ENCODE measurements at regions not wholly inside any gene's neighbourhood (a gene's known extent, or its start where the extent isn't known, plus 50 kb on each side); places are given as distances from the start of the nearest gene placed in this dataset.

DNA sequence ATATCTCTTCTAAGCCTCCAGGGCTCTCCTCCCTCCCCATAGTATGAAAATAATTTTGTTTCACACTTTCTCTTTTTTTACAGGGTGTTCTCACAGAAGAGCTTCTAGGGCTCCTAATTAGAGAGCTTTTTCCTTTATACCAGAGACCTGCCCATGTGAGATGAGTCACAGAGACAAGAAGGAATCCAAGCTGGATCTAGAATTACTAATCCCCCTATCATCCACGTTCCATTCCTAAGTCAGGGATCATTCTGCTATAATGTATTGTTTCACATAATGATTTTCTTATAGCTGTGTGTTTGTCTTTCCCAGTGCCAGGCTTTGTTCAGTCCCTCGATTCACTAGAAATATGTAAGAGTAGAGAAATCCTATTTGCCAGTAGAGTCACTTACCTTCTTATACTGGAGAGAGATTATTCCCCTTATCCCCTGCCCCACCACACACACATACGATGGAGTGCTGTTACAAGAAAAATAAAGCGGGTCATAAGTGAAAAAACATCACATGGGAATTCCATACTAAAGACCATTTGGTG is 778.3 kb upstream of the LRRC4C start:
- Histone ChIP-seq H3K79me2 (ENCODE audit: low read length) (no peaks in the 10 kb centered on the region), H3K9me3 (ENCODE audit: insufficient read depth, low read length) (no peaks in the 10 kb centered on the region), H3K4me2 (ENCODE audit: low read length) (no peak overlapping the region), H3K9ac (ENCODE audit: low read length) (no peak overlapping the region), H3K4me3 (ENCODE audit: low read length) (no peak overlapping the region), H3K27me3 (ENCODE audit: low read depth, low read length) (no peaks in the 10 kb centered on the region), H3K27ac (ENCODE audit: low read length) (no peak overlapping the region), H3K4me1 (ENCODE audit: low read length) (peaks cover 8% of the 10 kb centered on the region), H4K20me1 (ENCODE audit: insufficient read depth, low read length) (no peaks in the 10 kb centered on the region), H2AFZ (ENCODE audit: low read depth, low read length) (no peak overlapping the region), H3K36me3 (replicated peaks; ENCODE audit: low read depth, low read length) (no peaks in the 10 kb centered on the region)
- TF ChIP-seq, protein P1, sequence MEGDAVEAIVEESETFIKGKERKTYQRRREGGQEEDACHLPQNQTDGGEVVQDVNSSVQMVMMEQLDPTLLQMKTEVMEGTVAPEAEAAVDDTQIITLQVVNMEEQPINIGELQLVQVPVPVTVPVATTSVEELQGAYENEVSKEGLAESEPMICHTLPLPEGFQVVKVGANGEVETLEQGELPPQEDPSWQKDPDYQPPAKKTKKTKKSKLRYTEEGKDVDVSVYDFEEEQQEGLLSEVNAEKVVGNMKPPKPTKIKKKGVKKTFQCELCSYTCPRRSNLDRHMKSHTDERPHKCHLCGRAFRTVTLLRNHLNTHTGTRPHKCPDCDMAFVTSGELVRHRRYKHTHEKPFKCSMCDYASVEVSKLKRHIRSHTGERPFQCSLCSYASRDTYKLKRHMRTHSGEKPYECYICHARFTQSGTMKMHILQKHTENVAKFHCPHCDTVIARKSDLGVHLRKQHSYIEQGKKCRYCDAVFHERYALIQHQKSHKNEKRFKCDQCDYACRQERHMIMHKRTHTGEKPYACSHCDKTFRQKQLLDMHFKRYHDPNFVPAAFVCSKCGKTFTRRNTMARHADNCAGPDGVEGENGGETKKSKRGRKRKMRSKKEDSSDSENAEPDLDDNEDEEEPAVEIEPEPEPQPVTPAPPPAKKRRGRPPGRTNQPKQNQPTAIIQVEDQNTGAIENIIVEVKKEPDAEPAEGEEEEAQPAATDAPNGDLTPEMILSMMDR (IDR thresholded peaks at IDR 0.05; ENCODE audit: low read depth, low read length), result no peak
- TF ChIP-seq EZH2phosphoT487 (IDR thresholded peaks at IDR 0.05; ENCODE audit: low read depth), result no peak

DNA sequence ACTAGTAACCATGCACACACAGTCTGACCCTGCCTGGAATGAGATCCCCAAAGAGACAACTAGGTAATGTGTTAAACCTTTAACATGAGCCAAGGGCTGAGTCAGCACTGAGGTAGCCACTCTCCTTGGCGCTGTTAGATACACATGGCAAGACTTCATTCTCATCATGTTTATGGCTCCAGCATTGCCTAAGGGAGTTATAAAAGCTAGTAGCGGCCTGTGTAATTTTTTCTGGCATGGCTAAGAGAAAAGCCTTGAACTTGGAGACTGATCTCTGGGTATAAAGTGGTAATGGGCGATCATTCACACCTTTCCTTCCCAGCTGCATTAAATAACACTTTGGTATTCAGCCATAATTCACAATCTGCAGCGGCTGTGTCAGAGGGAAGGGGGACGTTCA is 779.7 kb upstream of the LRRC4C start:
- Histone ChIP-seq H3K4me2 (ENCODE audit: low read length) (no peak overlapping the region), H3K4me1 (ENCODE audit: low read length) (peaks cover 11% of the 10 kb centered on the region), H3K36me3 (replicated peaks; ENCODE audit: low read depth, low read length) (no peaks in the 10 kb centered on the region), H3K79me2 (ENCODE audit: low read length) (no peaks in the 10 kb centered on the region), H3K9me3 (ENCODE audit: insufficient read depth, low read length) (no peaks in the 10 kb centered on the region), H3K27me3 (ENCODE audit: low read depth, low read length) (no peaks in the 10 kb centered on the region), H4K20me1 (ENCODE audit: insufficient read depth, low read length) (no peaks in the 10 kb centered on the region), H3K4me3 (ENCODE audit: low read length) (no peak overlapping the region), H3K27ac (ENCODE audit: low read length) (no peak overlapping the region), H2AFZ (ENCODE audit: low read depth, low read length) (no peak overlapping the region), H3K9ac (ENCODE audit: low read length) (no peak overlapping the region)
- no peak for TF ChIP-seq EZH2phosphoT487 (IDR thresholded peaks at IDR 0.05; ENCODE audit: low read depth)
- TF ChIP-seq, protein P1 (IDR thresholded peaks at IDR 0.05; ENCODE audit: low read depth, low read length), result no peak

DNA sequence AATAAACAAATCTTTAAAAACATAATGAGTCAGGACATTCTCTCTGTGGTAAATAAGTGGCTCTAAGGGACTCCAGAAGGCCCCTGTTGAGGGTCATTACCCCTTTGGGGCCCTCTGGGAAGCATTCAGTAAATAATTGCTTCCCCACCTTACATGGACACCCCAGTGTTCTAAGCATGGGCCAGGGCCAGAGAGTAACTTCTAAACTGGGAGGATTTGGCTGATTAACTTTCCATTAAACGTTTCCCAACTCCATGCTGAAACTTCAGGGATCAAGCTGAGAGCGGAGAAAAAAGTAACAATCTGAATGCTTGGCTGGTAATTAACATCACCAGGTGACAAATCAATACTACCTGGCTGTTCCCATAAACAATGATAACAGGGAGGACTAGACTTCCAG is 783.9 kb upstream of the LRRC4C start:
- no peak overlapping the region for H2AFZ ChIP-seq (ENCODE audit: low read depth, low read length)
- H3K4me1 ChIP-seq (ENCODE audit: low read length), result peaks cover 7% of the 10 kb centered on the region
- H3K27ac ChIP-seq (ENCODE audit: low read length), result no peak overlapping the region
- no peak for TF ChIP-seq EZH2phosphoT487 (IDR thresholded peaks at IDR 0.05; ENCODE audit: low read depth)
- TF ChIP-seq, protein P1 (IDR thresholded peaks at IDR 0.05; ENCODE audit: low read depth, low read length), result no peak
- H3K9me3 ChIP-seq (ENCODE audit: insufficient read depth, low read length), result no peaks in the 10 kb centered on the region
- H3K4me2 ChIP-seq (ENCODE audit: low read length), result no peak overlapping the region
- H3K4me3 ChIP-seq (ENCODE audit: low read length), result no peak overlapping the region
- no peaks in the 10 kb centered on the region for H4K20me1 ChIP-seq (ENCODE audit: insufficient read depth, low read length)
- H3K79me2 ChIP-seq (ENCODE audit: low read length), result no peaks in the 10 kb centered on the region
- H3K36me3 ChIP-seq (replicated peaks; ENCODE audit: low read depth, low read length), result no peaks in the 10 kb centered on the region
- no peak overlapping the region for H3K9ac ChIP-seq (ENCODE audit: low read length)
- no peaks in the 10 kb centered on the region for H3K27me3 ChIP-seq (ENCODE audit: low read depth, low read length)

DNA sequence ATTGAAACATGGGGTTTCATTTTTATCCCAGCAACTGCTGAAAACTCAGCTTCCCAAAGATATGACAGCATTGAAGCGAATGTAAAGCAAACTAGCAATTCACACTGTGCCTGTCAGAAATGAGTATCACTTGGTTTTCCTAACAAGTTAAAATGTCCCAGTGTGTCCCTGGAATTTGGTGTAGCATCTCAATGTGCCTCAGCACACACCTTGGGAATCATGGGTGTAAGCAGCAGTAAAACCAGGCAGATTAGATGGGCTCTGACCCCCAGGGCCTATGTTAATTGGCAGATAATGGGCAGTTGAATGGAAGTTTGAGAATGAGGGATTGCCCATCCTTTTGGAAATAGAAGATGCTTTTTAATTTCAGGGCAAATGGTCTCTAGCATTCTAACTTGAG is 784.9 kb upstream of the LRRC4C start:
- Histone ChIP-seq H4K20me1 (ENCODE audit: insufficient read depth, low read length) (no peaks in the 10 kb centered on the region), H3K4me1 (ENCODE audit: low read length) (peaks cover 7% of the 10 kb centered on the region), H3K4me2 (ENCODE audit: low read length) (peak overlapping the region; percentile 5; the same call in 1 of the 2 replicates), H3K27me3 (ENCODE audit: low read depth, low read length) (no peaks in the 10 kb centered on the region), H3K9ac (ENCODE audit: low read length) (no peak overlapping the region), H3K79me2 (ENCODE audit: low read length) (no peaks in the 10 kb centered on the region), H3K36me3 (replicated peaks; ENCODE audit: low read depth, low read length) (no peaks in the 10 kb centered on the region), H2AFZ (ENCODE audit: low read depth, low read length) (no peak overlapping the region), H3K9me3 (ENCODE audit: insufficient read depth, low read length) (no peaks in the 10 kb centered on the region), H3K4me3 (ENCODE audit: low read length) (no peak overlapping the region), H3K27ac (ENCODE audit: low read length) (no peak overlapping the region)
- no peak for TF ChIP-seq EZH2phosphoT487 (IDR thresholded peaks at IDR 0.05; ENCODE audit: low read depth)
- TF ChIP-seq, protein P1 (IDR thresholded peaks at IDR 0.05; ENCODE audit: low read depth, low read length), result no peak

Measured in OCI-LY3 (cell line).